Neural cell (in vitro differentiated cells): ENCODE measurements at regions not wholly inside any gene's neighbourhood (a gene's known extent, or its start where the extent isn't known, plus 50 kb on each side); places are given as distances from the start of the nearest gene placed in this dataset.

Source experiments
- H2AFZ ChIP-seq: fragments of 200-600, 300-800 bp; sonication (generic), shearing (Covaris generic); 2 replicates; pipeline ENCODE4 v1.6.0; 2014; ENCODE audit warnings: low read depth, mild to moderate bottlenecking, antibody characterized with exemption, low read length, moderate library complexity
- H3F3A ChIP-seq: fragments of 200-600 bp; shearing (Covaris generic); 2 replicates; pipeline ENCODE4 v1.6.1; 2016; ENCODE audit warnings: mild to moderate bottlenecking, moderate library complexity, mixed read lengths, antibody characterized with exemption, low read length; ENCODE audit not compliant: insufficient read depth, poor library complexity, severe bottlenecking
- H3K27ac ChIP-seq: fragments of 200-600, 300-800 bp; sonication (generic), shearing (Covaris generic); 2 replicates; pipeline ENCODE4 v1.5.1; 2014; ENCODE audit warnings: mild to moderate bottlenecking, low read length, moderate library complexity
- H3K27me3 ChIP-seq: fragments of 300-800, 200-600 bp; sonication (generic), shearing (Covaris generic); 2 replicates; pipeline ENCODE4 v1.6.0; 2014; ENCODE audit warnings: mild to moderate bottlenecking, low read depth, low read length, moderate library complexity; ENCODE audit not compliant: insufficient read depth
- H3K36me3 ChIP-seq: fragments of 300-800, 200-600 bp; sonication (generic), shearing (Covaris generic); 2 replicates; pipeline ENCODE4 v1.5.1; 2014; ENCODE audit warnings: mild to moderate bottlenecking, antibody characterized with exemption, low read length, moderate library complexity; ENCODE audit not compliant: insufficient read depth
- H3K4me2 ChIP-seq: fragments of 300-800, 200-600 bp; sonication (generic), shearing (Covaris generic); 2 replicates; pipeline ENCODE4 v1.6.0; 2014; ENCODE audit warnings: mild to moderate bottlenecking, low read length
- H3K4me3 ChIP-seq: fragments of 300-800, 200-600 bp; sonication (generic), shearing (Covaris generic); 2 replicates; pipeline ENCODE4 v1.5.1; 2014; ENCODE audit warnings: mild to moderate bottlenecking, low read length, moderate library complexity
- H3K79me2 ChIP-seq: fragments of 200-600 bp; shearing (Covaris generic); replicated peaks from 2 replicates; pipeline ENCODE4 v1.6.0; 2014; ENCODE audit warnings: mild to moderate bottlenecking, low read length, moderate library complexity; ENCODE audit not compliant: insufficient read depth
- H3K9ac ChIP-seq: fragments of 300-800, 200-600 bp; sonication (generic), shearing (Covaris generic); 2 replicates; pipeline ENCODE4 v1.6.1; 2016; ENCODE audit warnings: mild to moderate bottlenecking, low read length, mixed read lengths
- H3K9me2 ChIP-seq: fragments of 200-600 bp; shearing (Covaris generic); 2 replicates; pipeline ENCODE4 v1.6.1; 2016; ENCODE audit warnings: mild to moderate bottlenecking, low read length, mixed read lengths; ENCODE audit not compliant: insufficient read depth
- H3K9me3 ChIP-seq: fragments of 200-600, 300-800 bp; sonication (generic), shearing (Covaris generic); 2 replicates; pipeline ENCODE4 v1.6.1; 2016; ENCODE audit warnings: mild to moderate bottlenecking, mixed run types, low read length, moderate library complexity, mixed read lengths
- H4K20me1 ChIP-seq: fragments of 200-600 bp; shearing (Covaris generic); 2 replicates; pipeline ENCODE4 v1.6.1; 2016; ENCODE audit warnings: mild to moderate bottlenecking, mixed run types; ENCODE audit not compliant: insufficient read depth
- EP300 ChIP-seq: fragments of 450-650 bp; conservative IDR thresholded peaks from 2 replicates; pipeline ENCODE4 v1.6.1; 2014; ENCODE audit warnings: antibody characterized with exemption, mild to moderate bottlenecking, moderate library complexity; ENCODE audit not compliant: poor library complexity, severe bottlenecking
- EZH2 ChIP-seq: fragments of 200-600, 300-800 bp; shearing (Covaris generic), sonication (generic); IDR thresholded peaks from 2 replicates; pipeline ENCODE4 v1.6.1; 2014; ENCODE audit warnings: antibody characterized with exemption, low read length, borderline replicate concordance, mild to moderate bottlenecking; ENCODE audit not compliant: insufficient read depth, poor library complexity, severe bottlenecking
- MXI1 ChIP-seq: fragments of 450-650 bp; conservative IDR thresholded peaks from 2 replicates; pipeline ENCODE4 v1.6.1; 2014; ENCODE audit warnings: antibody characterized with exemption, mild to moderate bottlenecking; ENCODE audit not compliant: poor library complexity, severe bottlenecking
- POLR2AphosphoS5 ChIP-seq: IDR thresholded peaks from 2 replicates; pipeline ENCODE4 v1.6.1; 2012
- RAD21 ChIP-seq: fragments of 450-650 bp; conservative IDR thresholded peaks from 2 replicates; pipeline ENCODE4 v1.6.1; 2014; ENCODE audit warnings: antibody characterized with exemption, mild to moderate bottlenecking, moderate library complexity
- REST ChIP-seq: IDR thresholded peaks from 2 replicates; pipeline ENCODE4 v1.6.1; 2012; ENCODE audit warnings: borderline replicate concordance
- SMC3 ChIP-seq: fragments of 450-650 bp; conservative IDR thresholded peaks from 2 replicates; pipeline ENCODE4 v1.6.1; 2014; ENCODE audit warnings: antibody characterized with exemption, mild to moderate bottlenecking, moderate library complexity; ENCODE audit not compliant: poor library complexity
- TAF1 ChIP-seq: IDR thresholded peaks from 2 replicates; pipeline ENCODE4 v1.6.1; 2012; ENCODE audit warnings: low read depth
- TF ChIP-seq, protein P1 (sequence below): fragments of 450-650 bp; IDR thresholded peaks from 2 replicates; pipeline ENCODE4 v1.5.1; 2014; ENCODE audit warnings: antibody characterized with exemption, mild to moderate bottlenecking, moderate library complexity; ENCODE audit not compliant: poor library complexity, severe bottlenecking

DNA sequence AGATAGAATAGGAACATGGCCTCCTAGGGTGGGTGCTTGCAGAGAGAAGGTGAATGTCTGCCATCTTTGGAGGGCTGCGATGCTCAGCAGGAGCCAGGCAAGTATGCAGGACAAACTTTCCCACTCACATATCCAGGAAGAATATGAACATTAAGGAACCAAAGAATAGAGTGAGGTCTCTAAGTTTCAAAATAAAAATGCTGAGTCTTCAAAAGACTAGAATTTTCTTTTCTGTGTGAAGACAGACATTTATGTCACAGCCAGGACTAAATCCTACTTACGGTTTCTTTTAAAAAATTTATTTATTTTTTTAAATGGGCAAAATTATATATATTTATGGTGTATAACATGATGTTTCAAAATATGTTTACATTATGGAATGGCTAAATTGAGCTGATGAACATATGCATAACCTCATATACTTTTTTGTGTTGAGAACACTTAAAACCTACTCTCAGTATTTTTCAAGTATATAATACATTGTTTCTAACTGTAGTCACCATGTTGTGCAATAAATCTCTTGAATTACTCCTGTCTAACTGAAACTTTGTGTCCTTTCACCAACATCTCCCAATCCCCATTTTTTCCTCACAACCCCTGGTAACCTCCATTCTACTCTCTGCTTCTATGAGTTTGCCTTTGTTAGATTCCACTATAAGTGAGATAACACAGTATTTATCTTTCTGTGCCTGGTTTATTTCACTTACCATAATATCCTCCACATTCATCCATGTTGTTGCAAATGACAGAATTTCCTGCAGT lies 177.8 kb upstream of the HAND2 start:
- no peak overlapping the region for H3K9ac ChIP-seq
- H3K27ac ChIP-seq = no peak overlapping the region
- H3K27me3 ChIP-seq = no peaks in the 10 kb centered on the region
- no peak overlapping the region for H3K4me2 ChIP-seq
- no peak overlapping the region for H2AFZ ChIP-seq
- H3K9me3 ChIP-seq = no peaks in the 10 kb centered on the region
- H3K4me3 ChIP-seq = no peak overlapping the region
- H4K20me1 ChIP-seq = no peaks in the 10 kb centered on the region
- no peaks in the 10 kb centered on the region for H3F3A ChIP-seq
- no peaks in the 10 kb centered on the region for H3K9me2 ChIP-seq
- H3K79me2 ChIP-seq = no peaks in the 10 kb centered on the region
- H3K36me3 ChIP-seq = no peaks in the 10 kb centered on the region
- TF ChIP-seq MXI1 = no peak
- TF ChIP-seq RAD21 = no peak
- no peak for TF ChIP-seq TAF1
- TF ChIP-seq, protein P1, sequence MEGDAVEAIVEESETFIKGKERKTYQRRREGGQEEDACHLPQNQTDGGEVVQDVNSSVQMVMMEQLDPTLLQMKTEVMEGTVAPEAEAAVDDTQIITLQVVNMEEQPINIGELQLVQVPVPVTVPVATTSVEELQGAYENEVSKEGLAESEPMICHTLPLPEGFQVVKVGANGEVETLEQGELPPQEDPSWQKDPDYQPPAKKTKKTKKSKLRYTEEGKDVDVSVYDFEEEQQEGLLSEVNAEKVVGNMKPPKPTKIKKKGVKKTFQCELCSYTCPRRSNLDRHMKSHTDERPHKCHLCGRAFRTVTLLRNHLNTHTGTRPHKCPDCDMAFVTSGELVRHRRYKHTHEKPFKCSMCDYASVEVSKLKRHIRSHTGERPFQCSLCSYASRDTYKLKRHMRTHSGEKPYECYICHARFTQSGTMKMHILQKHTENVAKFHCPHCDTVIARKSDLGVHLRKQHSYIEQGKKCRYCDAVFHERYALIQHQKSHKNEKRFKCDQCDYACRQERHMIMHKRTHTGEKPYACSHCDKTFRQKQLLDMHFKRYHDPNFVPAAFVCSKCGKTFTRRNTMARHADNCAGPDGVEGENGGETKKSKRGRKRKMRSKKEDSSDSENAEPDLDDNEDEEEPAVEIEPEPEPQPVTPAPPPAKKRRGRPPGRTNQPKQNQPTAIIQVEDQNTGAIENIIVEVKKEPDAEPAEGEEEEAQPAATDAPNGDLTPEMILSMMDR = no peak
- TF ChIP-seq EP300 = no peak
- no peak for TF ChIP-seq SMC3
- TF ChIP-seq REST = no peak
- no peak for TF ChIP-seq POLR2AphosphoS5
- TF ChIP-seq EZH2 = no peak

GRCh38 chr4:173704201-173704600 lies 174.2 kb upstream of the HAND2 start:
- no peak overlapping the region for H3K4me2 ChIP-seq
- H3K4me3 ChIP-seq = no peak overlapping the region
- H3K9ac ChIP-seq = no peak overlapping the region
- H3K36me3 ChIP-seq = no peaks in the 10 kb centered on the region
- no peak overlapping the region for H2AFZ ChIP-seq
- no peaks in the 10 kb centered on the region for H4K20me1 ChIP-seq
- no peaks in the 10 kb centered on the region for H3F3A ChIP-seq
- no peaks in the 10 kb centered on the region for H3K27me3 ChIP-seq
- no peaks in the 10 kb centered on the region for H3K9me2 ChIP-seq
- TF ChIP-seq MXI1 (no peak), SMC3 (no peak), POLR2AphosphoS5 (no peak), TAF1 (no peak), EZH2 (no peak), REST (no peak)
- H3K27ac ChIP-seq = no peak overlapping the region
- no peaks in the 10 kb centered on the region for H3K9me3 ChIP-seq
- H3K79me2 ChIP-seq = no peaks in the 10 kb centered on the region
